ENCODE measurements at regions not wholly inside any gene's neighbourhood (a gene's known extent, or its start where the extent isn't known, plus 50 kb on each side); places are given as distances from the start of the nearest gene placed in this dataset.

- TF ChIP-seq POLR2AphosphoS5 (IDR thresholded peaks at IDR 0.05) (no peak), POLR2A (IDR thresholded peaks at IDR 0.05) (no peak), CTCF (IDR thresholded peaks at IDR 0.05) (no peak), EP300 (IDR thresholded peaks at IDR 0.05) (no peak)
Measured at GRCh38 chr3:153731071-153731470, 390.1 kb upstream of the ARHGEF26 start.

All from suprapubic skin (tissue), 4 donors.